ENCODE measurements at regions not wholly inside any gene's neighbourhood (a gene's known extent, or its start where the extent isn't known, plus 50 kb on each side); places are given as distances from the start of the nearest gene placed in this dataset.

DNA sequence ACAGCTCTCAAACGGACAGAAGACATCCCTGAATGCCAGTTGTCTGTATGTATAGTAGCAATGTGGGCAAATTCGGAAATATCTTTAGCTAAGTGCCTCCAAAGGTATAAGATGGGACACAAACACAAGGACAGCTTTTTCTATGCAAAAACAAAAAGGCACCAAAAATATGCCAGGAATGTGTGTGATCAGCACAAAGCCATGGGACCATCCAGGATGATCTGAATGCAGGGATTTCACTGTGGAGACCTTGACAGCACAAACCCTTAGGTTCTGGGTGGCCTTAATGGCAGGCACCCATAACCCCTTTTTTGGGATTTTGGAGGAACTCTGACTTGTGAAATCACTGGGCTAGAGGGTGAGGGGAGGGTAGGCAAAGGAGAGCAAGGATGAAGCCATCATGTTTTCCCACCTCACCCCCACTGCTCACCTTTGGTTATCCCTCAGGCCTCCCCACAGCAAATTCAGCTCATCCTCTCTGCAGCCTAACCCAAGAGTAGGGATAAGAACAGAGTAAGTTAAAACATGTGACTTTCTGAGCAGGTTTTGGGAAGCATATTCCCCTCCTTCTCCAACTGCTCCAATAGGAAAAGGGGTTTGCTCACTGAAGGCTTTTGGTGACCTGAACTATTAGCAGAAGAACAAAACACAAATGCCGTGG is 154.6 kb downstream of the SNX19 start:
- DNase-seq (ENCODE audit: extremely low read depth, low read depth): no peak
- TF ChIP-seq, protein P1, sequence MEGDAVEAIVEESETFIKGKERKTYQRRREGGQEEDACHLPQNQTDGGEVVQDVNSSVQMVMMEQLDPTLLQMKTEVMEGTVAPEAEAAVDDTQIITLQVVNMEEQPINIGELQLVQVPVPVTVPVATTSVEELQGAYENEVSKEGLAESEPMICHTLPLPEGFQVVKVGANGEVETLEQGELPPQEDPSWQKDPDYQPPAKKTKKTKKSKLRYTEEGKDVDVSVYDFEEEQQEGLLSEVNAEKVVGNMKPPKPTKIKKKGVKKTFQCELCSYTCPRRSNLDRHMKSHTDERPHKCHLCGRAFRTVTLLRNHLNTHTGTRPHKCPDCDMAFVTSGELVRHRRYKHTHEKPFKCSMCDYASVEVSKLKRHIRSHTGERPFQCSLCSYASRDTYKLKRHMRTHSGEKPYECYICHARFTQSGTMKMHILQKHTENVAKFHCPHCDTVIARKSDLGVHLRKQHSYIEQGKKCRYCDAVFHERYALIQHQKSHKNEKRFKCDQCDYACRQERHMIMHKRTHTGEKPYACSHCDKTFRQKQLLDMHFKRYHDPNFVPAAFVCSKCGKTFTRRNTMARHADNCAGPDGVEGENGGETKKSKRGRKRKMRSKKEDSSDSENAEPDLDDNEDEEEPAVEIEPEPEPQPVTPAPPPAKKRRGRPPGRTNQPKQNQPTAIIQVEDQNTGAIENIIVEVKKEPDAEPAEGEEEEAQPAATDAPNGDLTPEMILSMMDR (IDR thresholded peaks at IDR 0.05; ENCODE audit: low read depth, low read length): no peak

DNA sequence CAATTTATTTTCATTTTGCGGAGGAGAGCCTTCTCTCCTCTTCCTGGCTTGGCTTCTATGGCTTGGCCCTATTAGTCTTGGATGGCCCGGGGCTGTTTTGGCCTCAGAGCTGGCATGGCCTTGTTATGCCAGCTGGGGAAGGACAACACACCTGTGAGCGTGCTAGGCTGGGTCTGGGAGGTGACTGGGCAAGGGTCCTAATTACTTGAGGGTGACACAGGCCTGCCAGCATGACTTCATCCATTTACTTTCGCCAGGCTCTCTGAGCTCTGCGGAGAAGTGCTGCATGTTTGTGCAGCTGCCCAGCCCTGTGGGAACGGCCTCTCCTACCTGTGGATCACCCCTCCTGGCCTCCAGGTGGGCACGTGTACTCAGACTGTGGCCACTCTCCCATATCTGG is 153.6 kb downstream of the SNX19 start:
- no peak for DNase-seq (ENCODE audit: extremely low read depth, low read depth)
- TF ChIP-seq, protein P1 (IDR thresholded peaks at IDR 0.05; ENCODE audit: low read depth, low read length): no peak

DNA sequence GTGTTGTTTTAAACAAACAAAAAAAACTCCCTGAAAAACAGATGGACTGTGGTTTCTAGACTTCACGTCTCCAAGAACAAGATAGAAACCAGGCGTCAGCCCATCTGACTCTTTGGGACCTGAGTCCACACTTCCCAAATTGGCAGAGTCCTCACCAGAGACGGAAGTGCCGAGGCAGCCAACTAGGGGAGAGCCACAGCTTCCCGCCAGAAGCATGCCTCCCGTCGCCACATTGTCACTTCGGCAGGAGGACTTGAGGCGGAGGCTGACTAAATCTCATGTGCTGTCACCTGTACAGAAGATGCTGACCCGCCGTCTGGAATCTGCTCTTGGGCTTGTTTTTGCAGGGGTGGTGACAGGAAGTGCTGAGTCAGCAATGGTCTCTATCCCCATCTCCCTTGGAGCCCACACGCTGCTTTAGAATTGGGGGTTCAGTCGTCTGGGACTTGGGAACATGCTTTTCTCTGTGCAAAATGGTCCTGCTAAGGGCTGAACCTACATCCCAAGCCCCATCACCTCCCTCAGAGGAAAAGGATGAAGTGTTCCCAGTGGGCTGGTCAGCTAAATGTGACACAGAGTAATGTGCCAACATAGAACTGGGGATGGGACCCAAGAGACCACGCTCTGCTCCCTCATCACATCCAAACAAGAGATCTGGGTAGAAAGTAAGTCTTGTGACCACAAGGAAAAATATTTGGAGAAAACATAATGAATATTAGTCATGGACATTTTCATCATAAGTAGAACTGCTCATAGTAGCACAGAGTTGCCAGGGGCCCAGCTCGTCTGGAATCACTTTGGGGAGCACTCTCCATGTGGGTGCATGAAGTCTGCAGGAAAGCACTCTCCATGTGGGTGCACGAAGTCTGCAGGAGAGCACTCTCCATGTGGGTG is 152.9 kb downstream of the SNX19 start:
- TF ChIP-seq, protein P1 (IDR thresholded peaks at IDR 0.05; ENCODE audit: low read depth, low read length): no peak
- DNase-seq (ENCODE audit: extremely low read depth, low read depth): no peak

DNA sequence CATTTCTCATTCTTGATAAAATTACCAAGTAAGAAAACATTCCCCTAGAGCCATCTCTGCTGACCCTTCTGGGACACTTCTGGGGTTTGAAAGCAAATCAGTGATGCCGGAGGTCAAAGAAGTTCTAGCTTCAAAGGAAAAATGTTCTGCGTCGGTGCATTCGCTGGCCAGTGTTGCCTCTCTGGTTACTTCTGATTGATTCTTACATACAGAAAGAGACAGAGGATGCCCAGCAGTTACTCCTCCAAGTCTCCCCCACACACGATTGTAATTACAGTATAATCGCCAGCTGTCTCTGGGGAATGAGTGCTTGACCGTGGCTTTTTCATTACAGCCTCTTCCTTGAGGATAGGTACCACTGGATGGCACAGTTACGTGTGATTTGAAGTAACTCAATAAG is 150.9 kb downstream of the SNX19 start:
- no peak for DNase-seq (ENCODE audit: extremely low read depth, low read depth)
- TF ChIP-seq, protein P1 (IDR thresholded peaks at IDR 0.05; ENCODE audit: low read depth, low read length): no peak

DNA sequence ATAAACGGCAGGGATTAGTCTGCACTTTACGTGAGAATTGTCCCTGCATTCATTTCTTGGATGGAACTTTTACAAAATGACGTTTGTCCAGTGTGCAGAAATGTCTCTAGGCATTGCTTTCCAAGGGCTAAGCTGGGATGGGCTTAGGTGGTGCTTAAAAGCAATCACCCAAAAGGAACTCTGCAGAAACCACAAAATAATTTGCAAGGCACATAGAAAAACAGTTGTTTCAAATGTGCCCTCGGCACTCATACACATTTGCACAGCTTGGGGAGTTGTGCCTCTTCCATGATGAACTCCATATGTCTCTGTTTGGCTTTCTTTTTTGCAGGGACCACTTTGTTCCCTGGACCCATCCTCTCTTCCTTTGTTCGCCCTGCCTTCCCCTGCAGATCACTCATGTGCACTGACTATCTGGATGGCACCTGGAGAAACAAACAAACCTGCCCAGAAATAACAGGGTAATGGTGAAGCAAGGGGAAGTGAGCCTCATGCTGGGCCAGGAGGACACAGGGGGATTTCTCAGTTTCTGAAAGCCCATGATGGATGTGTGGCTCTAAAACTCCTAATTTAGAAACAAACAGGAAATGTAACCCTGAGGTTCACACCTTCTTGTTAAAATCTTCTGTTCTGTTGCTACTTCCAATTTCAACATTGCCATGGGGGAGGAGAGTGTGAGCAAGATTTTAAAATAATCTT is 150.2 kb downstream of the SNX19 start:
- TF ChIP-seq, protein P1 (IDR thresholded peaks at IDR 0.05; ENCODE audit: low read depth, low read length): no peak
- no peak for DNase-seq (ENCODE audit: extremely low read depth, low read depth)

DNA sequence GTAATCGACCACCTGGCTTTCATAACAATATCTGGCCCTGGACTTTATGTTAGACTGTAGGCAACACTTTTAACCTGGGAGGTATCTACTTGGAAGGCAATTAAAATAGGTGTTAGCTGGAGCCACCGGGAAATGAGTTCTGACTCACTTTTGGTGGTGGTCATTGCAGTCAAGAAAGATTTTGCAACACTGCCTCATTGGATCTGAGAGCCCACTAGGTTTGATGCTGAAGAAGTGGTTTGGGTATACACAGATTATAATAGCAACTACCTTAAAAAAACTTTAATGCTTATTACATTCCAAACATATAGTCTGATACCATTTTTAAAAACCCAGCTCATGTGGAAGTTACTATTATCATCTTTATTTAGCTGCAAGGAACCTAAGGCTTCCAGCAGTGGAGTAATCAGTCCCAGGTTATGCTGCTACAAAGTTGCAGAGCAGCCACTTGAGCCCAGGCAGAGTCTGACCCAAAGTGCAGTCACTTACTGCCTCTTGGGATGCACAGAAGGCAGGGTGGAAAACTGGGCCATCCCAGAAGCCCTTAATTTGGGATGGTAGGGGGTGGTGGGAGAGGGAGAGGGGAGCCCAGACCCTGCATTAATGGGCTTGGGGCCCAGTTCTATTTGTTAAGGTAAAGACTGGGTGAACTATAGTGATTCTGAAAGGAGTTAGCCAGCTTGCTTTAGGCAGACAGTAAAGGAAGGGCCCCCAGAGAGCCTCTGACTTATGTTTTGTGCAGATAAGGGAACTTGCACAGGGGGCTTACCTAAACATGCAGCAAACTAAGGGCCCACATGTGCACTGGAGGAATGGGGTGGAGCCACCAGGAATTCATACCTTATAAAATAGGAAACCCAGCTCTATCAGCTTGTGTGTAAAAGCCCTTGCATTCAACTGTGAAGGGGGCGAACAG is 149.4 kb downstream of the SNX19 start:
- TF ChIP-seq, protein P1 (IDR thresholded peaks at IDR 0.05; ENCODE audit: low read depth, low read length): no peak
- no peak for DNase-seq (ENCODE audit: extremely low read depth, low read depth)

Measured in AG09319 (cell line).